ENCODE measurements at regions not wholly inside any gene's neighbourhood (a gene's known extent, or its start where the extent isn't known, plus 50 kb on each side); places are given as distances from the start of the nearest gene placed in this dataset.
A peak's percentile ranks its signal among the peaks of the same experiment; 100 is the strongest.

GRCh38 chr2:60641811-60642788 is 88.6 kb upstream of the BCL11A start:
- Mint-ChIP-seq H3K9me3 (no peaks in the 10 kb centered on the region), H3K4me3 (no peak overlapping the region), H3K27ac (no peak overlapping the region), H3K4me1 (no peaks in the 10 kb centered on the region), H3K27me3 (peaks cover 6% of the 10 kb centered on the region)
- ATAC-seq (peak; percentile 68), DNase-seq (peak in 1 of 2 donors; percentile 6)

- H3K27me3 Mint-ChIP-seq, result no peaks in the 10 kb centered on the region
- ATAC-seq (no peak), DNase-seq (no peak)
- H3K4me1 Mint-ChIP-seq, result no peaks in the 10 kb centered on the region
- H3K9me3 Mint-ChIP-seq, result no peaks in the 10 kb centered on the region
- H3K27ac Mint-ChIP-seq, result no peak overlapping the region
- H3K4me3 Mint-ChIP-seq, result no peak overlapping the region
These were observed 90.3 kb upstream of the BCL11A start for GRCh38 chr2:60643747-60644146.

- Mint-ChIP-seq H3K27me3 (no peaks in the 10 kb centered on the region), H3K9me3 (no peaks in the 10 kb centered on the region), H3K27ac (no peak overlapping the region), H3K4me3 (no peak overlapping the region), H3K4me1 (no peaks in the 10 kb centered on the region)
- DNase-seq (no peak), ATAC-seq (no peak)
These were observed 91.5 kb upstream of the BCL11A start for GRCh38 chr2:60644951-60645350.

GRCh38 chr2:60648191-60648590 is 94.7 kb upstream of the BCL11A start:
- Mint-ChIP-seq H3K4me3 (no peak overlapping the region), H3K27me3 (no peaks in the 10 kb centered on the region), H3K27ac (no peak overlapping the region), H3K9me3 (no peaks in the 10 kb centered on the region), H3K4me1 (no peaks in the 10 kb centered on the region)
- ATAC-seq (no peak), DNase-seq (no peak)

- Mint-ChIP-seq H3K9me3 (no peaks in the 10 kb centered on the region), H3K27me3 (no peaks in the 10 kb centered on the region), H3K4me3 (no peak overlapping the region), H3K27ac (no peak overlapping the region), H3K4me1 (no peaks in the 10 kb centered on the region)
- no peak for ATAC-seq
- DNase-seq, result no peak
These were observed 96.3 kb upstream of the BCL11A start for GRCh38 chr2:60649721-60650120.

GRCh38 chr2:60652832-60653340 is 99.4 kb upstream of the BCL11A start:
- Mint-ChIP-seq H3K27ac (no peak overlapping the region), H3K4me3 (no peak overlapping the region), H3K9me3 (no peaks in the 10 kb centered on the region), H3K4me1 (no peaks in the 10 kb centered on the region), H3K27me3 (no peaks in the 10 kb centered on the region)
- DNase-seq (no peak), ATAC-seq (no peak)

GRCh38 chr2:60657673-60658072 is 98.4 kb upstream of the PAPOLG start:
- no peaks in the 10 kb centered on the region for H3K27me3 Mint-ChIP-seq
- peak overlapping the region in 1 of 2 donors; percentile 0 for H3K27ac Mint-ChIP-seq
- DNase-seq (no peak), ATAC-seq (peak; percentile 65)
- H3K4me3 Mint-ChIP-seq, result no peak overlapping the region
- no peaks in the 10 kb centered on the region for H3K9me3 Mint-ChIP-seq
- no peaks in the 10 kb centered on the region for H3K4me1 Mint-ChIP-seq

GRCh38 chr2:60659026-60659425 is 97.0 kb upstream of the PAPOLG start:
- DNase-seq (no peak), ATAC-seq (no peak)
- Mint-ChIP-seq H3K27me3 (peaks cover under 1% of the 10 kb centered on the region), H3K9me3 (peaks cover under 1 to 1% of the 10 kb centered on the region in 2 donors), H3K27ac (no peak overlapping the region), H3K4me3 (no peak overlapping the region), H3K4me1 (peaks cover 7% of the 10 kb centered on the region)

GRCh38 chr2:60661073-60661738 is 94.9 kb upstream of the PAPOLG start:
- DNase-seq (no peak), ATAC-seq (no peak)
- no peak overlapping the region for H3K4me3 Mint-ChIP-seq
- H3K27me3 Mint-ChIP-seq, result peaks cover 8% of the 10 kb centered on the region
- H3K27ac Mint-ChIP-seq, result no peak overlapping the region
- H3K4me1 Mint-ChIP-seq, result peaks cover 7% of the 10 kb centered on the region
- H3K9me3 Mint-ChIP-seq, result peaks cover 4 to 5% of the 10 kb centered on the region in 2 donors

GRCh38 chr2:60662781-60663180 is 93.3 kb upstream of the PAPOLG start:
- no peak overlapping the region for H3K27ac Mint-ChIP-seq
- ATAC-seq (no peak), DNase-seq (no peak)
- H3K27me3 Mint-ChIP-seq, result peaks cover 8% of the 10 kb centered on the region
- peaks cover 4 to 5% of the 10 kb centered on the region in 2 donors for H3K9me3 Mint-ChIP-seq
- peaks cover 7% of the 10 kb centered on the region for H3K4me1 Mint-ChIP-seq
- no peak overlapping the region for H3K4me3 Mint-ChIP-seq

- no peak overlapping the region for H3K4me3 Mint-ChIP-seq
- H3K4me1 Mint-ChIP-seq, result no peaks in the 10 kb centered on the region
- no peaks in the 10 kb centered on the region for H3K9me3 Mint-ChIP-seq
- H3K27ac Mint-ChIP-seq, result no peak overlapping the region
- no peak for ATAC-seq
- no peak for DNase-seq
- H3K27me3 Mint-ChIP-seq, result no peaks in the 10 kb centered on the region
These were observed 84.1 kb upstream of the PAPOLG start for GRCh38 chr2:60671966-60672365.

- H3K4me3 Mint-ChIP-seq, result no peak overlapping the region
- H3K27ac Mint-ChIP-seq, result peak overlapping the region in 1 of 2 donors; percentile 34
These were observed 81.4 kb upstream of the PAPOLG start for GRCh38 chr2:60674524-60675165.

GRCh38 chr2:60675301-60675700 is 80.8 kb upstream of the PAPOLG start:
- Mint-ChIP-seq H3K9me3 (no peaks in the 10 kb centered on the region), H3K4me1 (peaks cover 12% of the 10 kb centered on the region), H3K27me3 (peaks cover 13% of the 10 kb centered on the region), H3K27ac (no peak overlapping the region), H3K4me3 (no peak overlapping the region)
- ATAC-seq, result no peak
- no peak for DNase-seq

More at GRCh38 chr2:60674524-60675165, 81.4 kb upstream of the PAPOLG start:
- Mint-ChIP-seq H3K4me1 (peaks cover 9% of the 10 kb centered on the region), H3K9me3 (no peaks in the 10 kb centered on the region), H3K27me3 (peaks cover 8% of the 10 kb centered on the region)
- DNase-seq, result peak; percentile 71 to 78
- peak; percentile 98 for ATAC-seq

GRCh38 chr2:60676706-60677330 is 79.2 kb upstream of the PAPOLG start:
- peaks cover 13% of the 10 kb centered on the region for H3K27me3 Mint-ChIP-seq
- peaks cover 12% of the 10 kb centered on the region for H3K4me1 Mint-ChIP-seq
- DNase-seq, result no peak
- peak; percentile 32 for ATAC-seq
- no peaks in the 10 kb centered on the region for H3K9me3 Mint-ChIP-seq
- H3K27ac Mint-ChIP-seq, result no peak overlapping the region
- H3K4me3 Mint-ChIP-seq, result no peak overlapping the region

GRCh38 chr2:60677356-60677755 is 78.7 kb upstream of the PAPOLG start:
- ATAC-seq (no peak), DNase-seq (no peak)
- H3K27me3 Mint-ChIP-seq, result peaks cover 13% of the 10 kb centered on the region
- no peak overlapping the region for H3K4me3 Mint-ChIP-seq
- no peaks in the 10 kb centered on the region for H3K9me3 Mint-ChIP-seq
- peaks cover 12% of the 10 kb centered on the region for H3K4me1 Mint-ChIP-seq
- no peak overlapping the region for H3K27ac Mint-ChIP-seq
